Tibial artery (tissue), 4 donors: ENCODE measurements at regions not wholly inside any gene's neighbourhood (a gene's known extent, or its start where the extent isn't known, plus 50 kb on each side); places are given as distances from the start of the nearest gene placed in this dataset.

ENCODE experiments used
- DNase-seq, 2 donors: peaks; one replicate each; pipeline ENCODE4 v3.0.0-alpha.2; 2019
- H3K27ac ChIP-seq, 2 donors: fragments of 200-600 bp; sonication (generic) in 1 of 2; 1 replicate in 1 of 2; 2 replicates in 1 of 2; pipeline ENCODE4 v1.5.1; 2018 to 2019; ENCODE audit warnings: mild to moderate bottlenecking in 1 of 2
- H3K27me3 ChIP-seq, 2 donors: fragments of 200-600 bp; sonication (generic) in 1 of 2; one replicate each; pipeline versions ENCODE4 v1.5.1 to v1.6.0; 2016 to 2019
- H3K36me3 ChIP-seq, 3 donors: fragments of 200-600 bp; sonication (generic) in 2 of 3; one replicate each; pipeline ENCODE4 v1.5.1; 2016 to 2019; ENCODE audit warnings: mild to moderate bottlenecking in 2 of 3
- H3K4me1 ChIP-seq, 4 donors: fragments of 200-600 bp; sonication (generic) in 2 of 4; 1 replicate in 3 of 4; 2 replicates in 1 of 4; pipeline ENCODE4 v1.5.1; 2016 to 2019
- H3K4me3 ChIP-seq, 2 donors: fragments of 200-600 bp; sonication (generic) in 1 of 2; 1 replicate in 1 of 2; 2 replicates in 1 of 2; pipeline ENCODE4 v1.5.1; 2018 to 2019; ENCODE audit warnings: mild to moderate bottlenecking in 2 of 2
- H3K9me3 ChIP-seq, 3 donors: fragments of 200-600 bp; sonication (generic) in 1 of 3; one replicate each; pipeline ENCODE4 v1.5.1; 2016 to 2019
- CTCF ChIP-seq, 2 experiments: fragments of 200-600 bp in 1 of 2; fragments of 450-650 bp in 1 of 2; IDR thresholded peaks; one replicate each; pipeline ENCODE4 v1.5.1; 2017 to 2019; ENCODE audit warnings: antibody characterized with exemption in 2 of 2, mild to moderate bottlenecking in 1 of 2, moderate library complexity in 1 of 2
- intact Hi-C: fragments of 100-400 bp; cut with DNase I; formaldehyde crosslinking; loops from one replicate; pipeline ENCODE4 v1.15.0; 2023; ENCODE audit warnings: low total_unique reads

- Histone ChIP-seq H3K9me3 (no peaks in the 10 kb centered on the region), H3K27me3 (no peaks in the 10 kb centered on the region), H3K4me3 (no peak overlapping the region), H3K27ac (no peak overlapping the region), H3K4me1 (peaks cover 0 to 4% (median 0%) of the 10 kb centered on the region in 4 donors), H3K36me3 (no peaks in the 10 kb centered on the region)
- intact Hi-C loops, result no loop called here
- TF ChIP-seq CTCF (IDR thresholded peaks at IDR 0.05), result no peak
- no peak for DNase-seq
These were observed 55.3 kb upstream of the COPS8 start for GRCh38 chr2:237030382-237030781.

GRCh38 chr2:237033536-237034060 is 52.1 kb upstream of the COPS8 start:
- no peak overlapping the region for H3K27ac ChIP-seq

DNA sequence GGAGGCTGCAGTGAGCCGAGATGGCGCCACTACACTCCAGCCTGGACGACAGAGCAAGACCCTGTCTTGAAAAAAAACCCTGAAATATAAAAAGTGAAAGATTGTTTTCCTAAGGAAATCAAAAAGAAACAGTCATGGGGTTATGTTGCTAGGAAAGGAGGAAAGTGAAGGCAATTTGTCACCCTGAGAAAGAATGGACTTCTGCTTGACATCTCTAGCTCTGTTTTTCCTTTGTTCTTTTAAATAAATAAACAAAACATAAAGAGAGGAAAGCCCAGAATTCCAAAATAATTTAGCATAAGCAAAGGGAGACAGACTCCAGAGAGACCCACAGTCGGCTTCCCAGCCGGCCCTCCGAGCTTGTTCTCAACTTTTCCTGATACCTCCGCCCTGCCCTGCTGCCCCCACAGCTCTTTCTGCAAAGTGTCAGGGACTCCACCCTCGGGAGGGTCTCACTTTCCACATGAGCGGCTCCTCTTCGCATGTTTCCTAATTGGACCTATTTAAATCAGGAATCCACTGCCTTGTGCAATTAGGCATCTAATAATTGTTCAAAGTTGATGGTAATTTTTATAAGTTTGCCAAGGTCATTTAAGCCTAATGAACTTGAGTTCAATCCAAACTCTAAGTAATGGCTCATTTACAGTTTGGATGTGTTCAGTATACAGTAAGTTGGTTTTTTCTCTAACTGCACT is 49.8 kb upstream of the COPS8 start:
- Histone ChIP-seq H3K4me1 (no peaks in the 10 kb centered on the region), H3K9me3 (no peaks in the 10 kb centered on the region), H3K36me3 (no peaks in the 10 kb centered on the region), H3K4me3 (no peak overlapping the region), H3K27me3 (no peaks in the 10 kb centered on the region), H3K27ac (no peak overlapping the region)
- no peak for DNase-seq
- TF ChIP-seq CTCF (IDR thresholded peaks at IDR 0.05), result no peak
- intact Hi-C loops, result no loop called here

More at GRCh38 chr2:237033536-237034060, 52.1 kb upstream of the COPS8 start:
- Histone ChIP-seq H3K4me3 (no peak overlapping the region), H3K36me3 (no peaks in the 10 kb centered on the region), H3K9me3 (no peaks in the 10 kb centered on the region), H3K4me1 (no peaks in the 10 kb centered on the region), H3K27me3 (no peaks in the 10 kb centered on the region)
- intact Hi-C loops, result no loop called here
- no peak for TF ChIP-seq CTCF (IDR thresholded peaks at IDR 0.05)
- no peak for DNase-seq
